ENCODE measurements at regions not wholly inside any gene's neighbourhood (a gene's known extent, or its start where the extent isn't known, plus 50 kb on each side); places are given as distances from the start of the nearest gene placed in this dataset.
A peak's percentile ranks its signal among the peaks of the same experiment; 100 is the strongest.

- TF ChIP-seq ZKSCAN1 (IDR thresholded peaks at IDR 0.05; ENCODE audit: low read length) (no peak), ETV6 (CRISPR knock-in tag; conservative IDR thresholded peaks at IDR 0.05) (no peak), ZNF468 (CRISPR knock-in tag; IDR thresholded peaks at IDR 0.05) (no peak), PCBP1 (IDR thresholded peaks at IDR 0.05; ENCODE audit: borderline replicate concordance, low read depth, low read length) (no peak), RAD51 (IDR thresholded peaks at IDR 0.05; ENCODE audit: borderline replicate concordance) (no peak), ZSCAN25 (CRISPR knock-in tag; IDR thresholded peaks at IDR 0.05) (no peak), NR2F1 (CRISPR knock-in tag; IDR thresholded peaks at IDR 0.05) (peak; percentile 84 to 88), HOXD1 (CRISPR knock-in tag; IDR thresholded peaks at IDR 0.05) (peak; percentile 65; the same call in 1 of the 2 replicates), SMAD9 (CRISPR knock-in tag; IDR thresholded peaks at IDR 0.05) (no peak), MTERF4 (CRISPR knock-in tag; IDR thresholded peaks at IDR 0.05) (no peak), ZFYVE20 (CRISPR knock-in tag; IDR thresholded peaks at IDR 0.05; ENCODE audit: borderline replicate concordance, low read depth) (no peak), ZNF234 (CRISPR knock-in tag; conservative IDR thresholded peaks at IDR 0.05) (no peak), NFKB2 (CRISPR knock-in tag; IDR thresholded peaks at IDR 0.05; ENCODE audit: borderline replicate concordance) (no peak), AHR (CRISPR knock-in tag; IDR thresholded peaks at IDR 0.05) (no peak), KAT2B (IDR thresholded peaks at IDR 0.05; ENCODE audit: borderline replicate concordance, low read depth, low read length) (no peak), ZNF451 (CRISPR knock-in tag; IDR thresholded peaks at IDR 0.05) (no peak), ZNF292 (CRISPR knock-in tag; IDR thresholded peaks at IDR 0.05; ENCODE audit: borderline replicate concordance, low read depth) (no peak), ASH2L (IDR thresholded peaks at IDR 0.05; ENCODE audit: insufficient read length, low read depth, low read length) (no peak), THRA (CRISPR knock-in tag; IDR thresholded peaks at IDR 0.05; ENCODE audit: borderline replicate concordance) (peak; percentile 89), ZNF619 (CRISPR knock-in tag; IDR thresholded peaks at IDR 0.05) (no peak), MED8 (CRISPR knock-in tag; IDR thresholded peaks at IDR 0.05; ENCODE audit: insufficient replicate concordance) (no peak), ZBTB42 (CRISPR knock-in tag; IDR thresholded peaks at IDR 0.05) (no peak), ZSCAN29 (CRISPR knock-in tag; conservative IDR thresholded peaks at IDR 0.05) (no peak), TRIM22 (IDR thresholded peaks at IDR 0.05) (no peak), TBL1XR1 (IDR thresholded peaks at IDR 0.05; ENCODE audit: borderline replicate concordance, low read length, partially characterized antibody) (peak; percentile 92), CBX5 (CRISPR knock-in tag; IDR thresholded peaks at IDR 0.05; ENCODE audit: borderline replicate concordance) (0 out of 2 replicates have a peak, but pooled peaks have one; percentile 36), MYC (CRISPR knock-in tag; IDR thresholded peaks at IDR 0.05; ENCODE audit: borderline replicate concordance) (no peak), NCOA2 (CRISPR knock-in tag; IDR thresholded peaks at IDR 0.05) (peak; percentile 92), TARDBP (CRISPR knock-in tag; IDR thresholded peaks at IDR 0.05) (peak; percentile 64; the same call in 1 of the 2 replicates)
Measured at GRCh38 chr4:18566970-18567799, 545.6 kb upstream of the LCORL start (continued).

All from HepG2 (cell line).